ENCODE measurements at regions not wholly inside any gene's neighbourhood (a gene's known extent, or its start where the extent isn't known, plus 50 kb on each side); places are given as distances from the start of the nearest gene placed in this dataset.

DNA sequence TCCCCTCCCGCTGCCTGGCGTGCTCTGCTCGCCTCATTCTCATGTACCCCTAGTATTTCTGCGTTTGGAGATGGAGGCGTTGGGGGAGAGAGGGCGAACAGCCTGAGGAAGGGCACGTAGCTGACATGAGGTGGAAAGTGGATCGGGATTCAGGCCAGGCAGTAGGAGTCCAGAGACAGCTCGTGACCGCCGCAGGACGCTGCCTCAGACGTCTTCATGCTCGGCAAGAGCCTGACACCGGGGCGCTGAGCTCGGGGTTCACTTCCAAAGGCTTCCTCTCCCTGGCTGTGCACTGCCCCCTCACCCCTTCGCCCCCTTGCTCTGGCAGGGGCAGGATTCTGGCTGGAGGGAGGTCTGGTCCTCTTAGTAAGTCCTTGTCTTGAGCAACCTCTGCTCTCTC lies 374.4 kb upstream of the MKI67 start:
- Mint-ChIP-seq H3K9me3 (no peaks in the 10 kb centered on the region), H3K4me3 (no peak overlapping the region), H3K4me1 (ENCODE audit: unreplicated experiment) (peaks cover 9% of the 10 kb centered on the region), H3K27ac (no peak overlapping the region), H3K27me3 (peaks cover 16% of the 10 kb centered on the region), H3K36me3 (no peaks in the 10 kb centered on the region)
- no peak for DNase-seq (ENCODE audit: extremely low spot score, unreplicated experiment)
- TF ChIP-seq, protein P1, sequence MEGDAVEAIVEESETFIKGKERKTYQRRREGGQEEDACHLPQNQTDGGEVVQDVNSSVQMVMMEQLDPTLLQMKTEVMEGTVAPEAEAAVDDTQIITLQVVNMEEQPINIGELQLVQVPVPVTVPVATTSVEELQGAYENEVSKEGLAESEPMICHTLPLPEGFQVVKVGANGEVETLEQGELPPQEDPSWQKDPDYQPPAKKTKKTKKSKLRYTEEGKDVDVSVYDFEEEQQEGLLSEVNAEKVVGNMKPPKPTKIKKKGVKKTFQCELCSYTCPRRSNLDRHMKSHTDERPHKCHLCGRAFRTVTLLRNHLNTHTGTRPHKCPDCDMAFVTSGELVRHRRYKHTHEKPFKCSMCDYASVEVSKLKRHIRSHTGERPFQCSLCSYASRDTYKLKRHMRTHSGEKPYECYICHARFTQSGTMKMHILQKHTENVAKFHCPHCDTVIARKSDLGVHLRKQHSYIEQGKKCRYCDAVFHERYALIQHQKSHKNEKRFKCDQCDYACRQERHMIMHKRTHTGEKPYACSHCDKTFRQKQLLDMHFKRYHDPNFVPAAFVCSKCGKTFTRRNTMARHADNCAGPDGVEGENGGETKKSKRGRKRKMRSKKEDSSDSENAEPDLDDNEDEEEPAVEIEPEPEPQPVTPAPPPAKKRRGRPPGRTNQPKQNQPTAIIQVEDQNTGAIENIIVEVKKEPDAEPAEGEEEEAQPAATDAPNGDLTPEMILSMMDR (conservative IDR thresholded peaks at IDR 0.05): no peak

DNA sequence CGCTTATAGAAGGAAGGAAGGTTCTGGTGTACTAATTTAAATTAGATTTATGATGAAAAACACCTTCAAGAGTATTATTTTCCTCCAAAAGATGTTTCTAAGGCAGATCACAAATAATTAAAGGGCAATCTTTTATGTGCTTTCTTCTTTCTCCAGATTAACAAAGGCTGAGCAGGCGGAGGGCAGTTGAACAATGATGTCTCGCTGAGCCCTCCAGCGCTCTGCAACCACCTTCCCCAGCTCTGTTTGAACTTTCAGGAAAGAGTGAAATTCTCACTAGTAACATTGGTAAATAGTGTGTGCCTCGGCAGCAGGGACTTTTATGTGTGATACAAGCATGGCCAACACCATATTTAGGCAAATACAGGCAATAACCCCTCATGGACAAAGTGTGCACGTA lies 379.1 kb upstream of the MKI67 start:
- Mint-ChIP-seq H3K27me3 (peaks cover 23% of the 10 kb centered on the region), H3K4me1 (ENCODE audit: unreplicated experiment) (peaks cover 5% of the 10 kb centered on the region), H3K9me3 (no peaks in the 10 kb centered on the region), H3K36me3 (no peaks in the 10 kb centered on the region), H3K4me3 (no peak overlapping the region), H3K27ac (no peak overlapping the region)
- TF ChIP-seq, protein P1 (conservative IDR thresholded peaks at IDR 0.05): no peak
- DNase-seq (ENCODE audit: extremely low spot score, unreplicated experiment): no peak

DNA sequence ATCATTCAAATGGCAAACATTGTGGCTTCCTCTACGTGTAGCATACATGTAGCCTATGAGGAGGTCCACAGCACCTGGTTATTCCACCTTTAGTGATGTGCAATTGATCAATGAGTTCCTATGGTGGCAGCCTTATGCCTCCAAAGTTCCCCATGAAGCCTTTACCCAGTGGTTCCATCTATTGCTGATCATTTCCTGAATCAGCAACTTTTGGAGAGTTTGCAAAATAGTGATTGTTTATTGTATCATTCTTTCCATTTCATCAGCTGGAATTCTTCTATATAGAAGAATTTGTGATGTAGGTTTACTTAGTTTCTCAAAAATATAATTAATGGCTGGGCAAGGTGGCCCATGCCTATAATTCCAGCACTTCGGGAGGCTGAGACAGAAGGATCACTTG lies 380.2 kb upstream of the MKI67 start:
- Mint-ChIP-seq H3K9me3 (no peaks in the 10 kb centered on the region), H3K4me3 (no peak overlapping the region), H3K27me3 (peaks cover 20% of the 10 kb centered on the region), H3K4me1 (ENCODE audit: unreplicated experiment) (peaks cover 8% of the 10 kb centered on the region), H3K36me3 (no peaks in the 10 kb centered on the region), H3K27ac (no peak overlapping the region)
- no peak for DNase-seq (ENCODE audit: extremely low spot score, unreplicated experiment)
- TF ChIP-seq, protein P1 (conservative IDR thresholded peaks at IDR 0.05): no peak

DNA sequence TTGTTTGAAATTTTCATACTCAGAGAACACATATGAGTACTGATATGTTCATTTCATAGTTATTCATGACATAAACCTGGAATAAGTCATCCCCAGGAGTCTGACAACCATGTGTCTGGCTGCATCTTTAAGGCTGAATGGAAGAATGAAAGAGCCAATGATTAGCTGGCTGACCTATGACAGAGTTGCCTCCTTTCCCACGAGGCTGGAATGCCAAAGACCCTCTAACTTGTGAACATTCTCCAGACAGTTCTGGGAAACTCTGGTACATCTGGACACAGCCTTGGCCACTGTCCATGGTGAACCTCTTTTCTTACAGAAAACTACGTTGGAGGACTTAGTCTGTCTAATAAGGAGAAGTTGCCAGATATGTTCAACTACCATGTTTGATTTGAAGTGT lies 380.8 kb upstream of the MKI67 start:
- H3K4me1 Mint-ChIP-seq (ENCODE audit: unreplicated experiment): peaks cover 10% of the 10 kb centered on the region
- TF ChIP-seq, protein P1 (conservative IDR thresholded peaks at IDR 0.05): no peak
- H3K27me3 Mint-ChIP-seq: peaks cover 21% of the 10 kb centered on the region
- DNase-seq (ENCODE audit: extremely low spot score, unreplicated experiment): no peak
- no peaks in the 10 kb centered on the region for H3K9me3 Mint-ChIP-seq
- no peak overlapping the region for H3K4me3 Mint-ChIP-seq
- H3K36me3 Mint-ChIP-seq: no peaks in the 10 kb centered on the region
- no peak overlapping the region for H3K27ac Mint-ChIP-seq

DNA sequence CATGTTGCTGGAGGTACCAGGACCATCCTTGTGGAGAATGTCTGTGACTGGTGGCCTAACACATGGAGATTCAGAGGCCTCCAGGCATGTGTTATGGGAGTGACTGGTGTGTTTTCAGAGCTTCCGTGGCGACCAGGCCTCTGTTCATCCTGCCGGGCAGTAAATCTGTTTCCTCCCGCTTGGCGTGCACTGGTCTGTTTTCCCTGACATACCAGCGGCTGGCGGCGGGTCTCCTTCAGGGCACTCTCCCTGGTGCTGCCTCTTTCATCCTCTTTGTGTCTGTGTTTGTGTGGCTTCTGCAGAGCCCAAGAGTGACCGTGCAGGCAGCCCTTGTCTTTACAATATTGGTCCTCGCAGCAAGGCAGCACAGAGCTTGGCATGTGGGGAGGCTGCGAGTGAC lies 385.1 kb upstream of the MKI67 start:
- peaks cover 17% of the 10 kb centered on the region for H3K27me3 Mint-ChIP-seq
- no peaks in the 10 kb centered on the region for H3K36me3 Mint-ChIP-seq
- DNase-seq (ENCODE audit: extremely low spot score, unreplicated experiment): no peak
- H3K27ac Mint-ChIP-seq: no peak overlapping the region
- H3K4me1 Mint-ChIP-seq (ENCODE audit: unreplicated experiment): peaks cover 8% of the 10 kb centered on the region
- no peak overlapping the region for H3K4me3 Mint-ChIP-seq
- TF ChIP-seq, protein P1 (conservative IDR thresholded peaks at IDR 0.05): no peak
- H3K9me3 Mint-ChIP-seq: no peaks in the 10 kb centered on the region

DNA sequence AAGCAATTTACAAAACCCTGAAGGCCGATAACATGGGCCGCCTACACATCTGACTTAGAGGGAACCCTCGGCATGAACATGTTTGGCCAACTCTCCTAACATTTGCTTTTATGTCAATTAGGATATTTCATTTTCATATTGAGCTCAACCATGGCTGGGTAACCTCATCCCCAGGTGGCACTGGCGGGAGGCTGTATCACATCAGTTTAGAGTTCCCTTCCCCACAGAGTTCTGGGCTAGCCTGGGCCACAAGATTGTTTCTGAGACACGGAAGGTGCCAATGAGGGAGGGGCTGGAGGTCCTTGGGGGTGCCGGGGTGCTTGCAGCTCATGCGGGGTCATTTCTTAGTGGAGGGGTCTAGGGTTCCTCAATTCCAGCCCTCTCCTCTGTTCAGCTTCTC lies 386.5 kb upstream of the MKI67 start:
- H3K9me3 Mint-ChIP-seq: no peaks in the 10 kb centered on the region
- peaks cover 8% of the 10 kb centered on the region for H3K4me1 Mint-ChIP-seq (ENCODE audit: unreplicated experiment)
- DNase-seq (ENCODE audit: extremely low spot score, unreplicated experiment): no peak
- H3K27ac Mint-ChIP-seq: no peak overlapping the region
- H3K27me3 Mint-ChIP-seq: peaks cover 23% of the 10 kb centered on the region
- no peak overlapping the region for H3K4me3 Mint-ChIP-seq
- no peaks in the 10 kb centered on the region for H3K36me3 Mint-ChIP-seq
- TF ChIP-seq, protein P1 (conservative IDR thresholded peaks at IDR 0.05): no peak

Measured in type B pancreatic cell (in vitro differentiated cells).